GM12874 (cell line): ENCODE measurements at regions not wholly inside any gene's neighbourhood (a gene's known extent, or its start where the extent isn't known, plus 50 kb on each side); places are given as distances from the start of the nearest gene placed in this dataset.

Experiments
- CTCF ChIP-seq: IDR thresholded peaks from 2 replicates; pipeline ENCODE4 v1.5.1; 2011; ENCODE audit warnings: low read depth, mild to moderate bottlenecking, control low read depth, low read length, moderate library complexity; ENCODE audit not compliant: insufficient read depth

GRCh38 chr12:126171937-126172559, 1106.8 kb downstream of the AACS start:
- no peak for TF ChIP-seq CTCF

GRCh38 chr12:126182619-126183236, 1117.5 kb downstream of the AACS start:
- TF ChIP-seq CTCF: no peak

- TF ChIP-seq CTCF: no peak
Observed at GRCh38 chr12:126185025-126185424, 1119.8 kb downstream of the AACS start.

GRCh38 chr12:126189856-126190255, 1124.6 kb downstream of the AACS start:
- no peak for TF ChIP-seq CTCF

GRCh38 chr12:126191031-126191891, 1126.0 kb downstream of the AACS start:
- no peak for TF ChIP-seq CTCF

GRCh38 chr12:126191949-126192348, 1126.7 kb downstream of the AACS start:
- TF ChIP-seq CTCF: no peak

GRCh38 chr12:126193190-126193589, 1128.0 kb downstream of the AACS start:
- TF ChIP-seq CTCF: no peak
